Endothelial cell of umbilical vein (primary cell): ENCODE measurements at regions not wholly inside any gene's neighbourhood (a gene's known extent, or its start where the extent isn't known, plus 50 kb on each side); places are given as distances from the start of the nearest gene placed in this dataset.

Experiments used
- BruUV-seq: library from RNA; stranded (reverse); fragments of 400-500 nt; replicated peaks from 2 replicates; lab custom pipeline; 2021; lab: Mats Ljungman, UMichigan
- CTCF ChIA-PET: fragments of 300-600, 350-600 bp; sonication (Branson Sonifier 250); formaldehyde crosslinking; loops from one replicate; lab custom pipeline; 2021; ENCODE audit warnings: antibody characterized with exemption, inconsistent platforms; lab: Charles Lee
- POLR2A ChIA-PET: fragments of 300-600, 350-600 bp; sonication (Branson Sonifier 250); formaldehyde crosslinking; loops from one replicate; lab custom pipeline; 2021; ENCODE audit warnings: antibody characterized with exemption, inconsistent platforms; lab: Charles Lee
- DNase-seq: peaks from one replicate; pipeline ENCODE4 v3.0.0-alpha.2; 2011; ENCODE audit warnings: low read depth, low spot score
- FAIRE-seq: peaks from 2 replicates; lab custom pipeline; 2011; peaks lifted over from hg19 to GRCh38; lab: Jason Lieb, UNC
- H2AFZ ChIP-seq: 2 replicates; pipeline ENCODE4 v1.6.0; 2012; ENCODE audit warnings: low read depth, low read length, control low read depth, inconsistent platforms
- H3K27ac ChIP-seq: 2 replicates; pipeline ENCODE4 v1.5.1; 2011; ENCODE audit warnings: low read depth, mild to moderate bottlenecking, control low read depth, low read length, moderate library complexity; ENCODE audit not compliant: insufficient read depth
- H3K27me3 ChIP-seq, 2 experiments: 2 replicates each; pipeline versions ENCODE4 v1.6.0 to v1.6.1; 2011; ENCODE audit warnings: low read length in 2 of 2, mixed read lengths in 1 of 2; ENCODE audit not compliant: control insufficient read depth in 2 of 2, insufficient read depth in 2 of 2
- H3K36me3 ChIP-seq, 2 experiments: 2 replicates in 1 of 2; 3 replicates in 1 of 2; pipeline ENCODE4 v1.5.1; 2011; ENCODE audit warnings: low read length in 2 of 2, mild to moderate bottlenecking in 1 of 2, moderate library complexity in 1 of 2; ENCODE audit not compliant: control insufficient read depth in 2 of 2, insufficient read depth in 2 of 2; ENCODE audit errors: extremely low read depth in 1 of 2
- H3K4me1 ChIP-seq: 3 replicates; pipeline ENCODE4 v1.5.1; 2011; ENCODE audit warnings: mild to moderate bottlenecking, low read length; ENCODE audit not compliant: control insufficient read depth, insufficient read depth; ENCODE audit errors: extremely low read depth
- H3K4me2 ChIP-seq: 2 replicates; pipeline ENCODE4 v1.6.1; 2011; ENCODE audit warnings: low read length, control low read depth, mixed read lengths; ENCODE audit not compliant: insufficient read depth
- H3K4me3 ChIP-seq, 3 experiments: fragments of 200-600 bp in 1 of 3; sonication (generic), shearing (Covaris generic) in 1 of 3; replicated peaks in 1 of 3; 2 replicates each; pipeline ENCODE4 v1.5.1; 2011 to 2016; ENCODE audit warnings: control low read depth in 3 of 3, low read length in 3 of 3, mild to moderate bottlenecking in 2 of 3, inconsistent platforms in 1 of 3, low read depth in 1 of 3, moderate library complexity in 1 of 3; ENCODE audit not compliant: insufficient read depth in 1 of 3
- H3K79me2 ChIP-seq: 2 replicates; pipeline ENCODE4 v1.6.0; 2012; ENCODE audit warnings: low read length, inconsistent platforms; ENCODE audit not compliant: control insufficient read depth, insufficient read depth
- H3K9ac ChIP-seq: replicated peaks from 2 replicates; pipeline ENCODE3; 2011; ENCODE audit warnings: low read length, control low read depth; ENCODE audit not compliant: insufficient read depth; ENCODE audit errors: extremely low read depth
- H3K9me1 ChIP-seq: replicated peaks from 3 replicates; pipeline ENCODE4 v1.6.0; 2011; ENCODE audit warnings: mild to moderate bottlenecking, low read length; ENCODE audit not compliant: control insufficient read depth, insufficient read depth; ENCODE audit errors: extremely low read depth
- H3K9me3 ChIP-seq: replicated peaks from 2 replicates; pipeline ENCODE4 v1.5.1; 2012; ENCODE audit warnings: low read length, inconsistent platforms; ENCODE audit not compliant: control insufficient read depth, insufficient read depth
- H4K20me1 ChIP-seq: replicated peaks from 2 replicates; pipeline ENCODE3; 2011; ENCODE audit warnings: mild to moderate bottlenecking, low read length; ENCODE audit not compliant: control insufficient read depth, insufficient read depth; ENCODE audit errors: extremely low read depth
- CTCF ChIP-seq, 2 donors: IDR thresholded peaks; 1 replicate in 1 of 2; 2 replicates in 1 of 2; pipeline ENCODE4 v1.5.1; 2011; ENCODE audit warnings: low read length in 2 of 2, mild to moderate bottlenecking in 2 of 2, moderate library complexity in 2 of 2, control low read depth in 1 of 2, inconsistent platforms in 1 of 2, low read depth in 1 of 2; ENCODE audit not compliant: insufficient read depth in 1 of 2; ENCODE audit errors: extremely low read depth in 1 of 2
- EZH2 ChIP-seq: IDR thresholded peaks from 2 replicates; pipeline ENCODE4 v1.6.1; 2012; ENCODE audit warnings: borderline replicate concordance, low read depth, mild to moderate bottlenecking, moderate library complexity, low read length, inconsistent platforms; ENCODE audit not compliant: severe bottlenecking
- FOS ChIP-seq: IDR thresholded peaks from 2 replicates; pipeline ENCODE4 v1.6.1; 2011; ENCODE audit warnings: mild to moderate bottlenecking, low read length, moderate library complexity, borderline replicate concordance; ENCODE audit not compliant: insufficient read depth
- GATA2 ChIP-seq: IDR thresholded peaks from 2 replicates; pipeline ENCODE4 v1.7.0; 2011; ENCODE audit warnings: low read depth, mild to moderate bottlenecking, moderate library complexity, mixed read lengths, low read length; ENCODE audit not compliant: insufficient read length, insufficient read depth
- JUN ChIP-seq: IDR thresholded peaks from 2 replicates; pipeline ENCODE4 v1.6.1; 2011; ENCODE audit warnings: borderline replicate concordance, low read depth; ENCODE audit not compliant: insufficient read length, insufficient read depth
- MAX ChIP-seq: IDR thresholded peaks from 2 replicates; pipeline ENCODE4 v1.6.1; 2011; ENCODE audit not compliant: insufficient read depth, insufficient read length
- MYC ChIP-seq: IDR thresholded peaks from one replicate; pipeline ENCODE4 v1.6.1; 2011; ENCODE audit warnings: mild to moderate bottlenecking, low read depth, low read length
- POLR2A ChIP-seq: IDR thresholded peaks from 2 replicates; pipeline ENCODE4 v1.6.1; 2012; ENCODE audit warnings: low read depth, mild to moderate bottlenecking, control low read depth, low read length
- POLR2AphosphoS5 ChIP-seq: IDR thresholded peaks from 2 replicates; pipeline ENCODE4 v1.6.1; 2012; ENCODE audit warnings: low read depth, mild to moderate bottlenecking, control low read depth, low read length, moderate library complexity; ENCODE audit not compliant: insufficient read depth
- dilution Hi-C: fragments of 300-500 bp; cut with MboI; formaldehyde crosslinking; loops from one replicate; pipeline ENCODE4 v1.15.0; 2019; ENCODE audit warnings: low sequenced_read_pairs; ENCODE audit not compliant: extremely low pct_ligation_motif_present
- intact Hi-C: fragments of 100-400 bp; cut with micrococcal nuclease; formaldehyde crosslinking; loops from one replicate; pipeline ENCODE4 v1.10.0; 2022

- dilution Hi-C loops (no loop called here), intact Hi-C loops (no loop called here)
- no peaks in the 10 kb centered on the region for H3K9me1 ChIP-seq
- DNase-seq = no peak
- no peaks in the 10 kb centered on the region for H4K20me1 ChIP-seq
- no peak overlapping the region for H3K4me3 ChIP-seq
- H3K27ac ChIP-seq = no peak overlapping the region
- H3K9ac ChIP-seq = no peak overlapping the region
- no peaks in the 10 kb centered on the region for H3K27me3 ChIP-seq
- no peak overlapping the region for H3K4me2 ChIP-seq
- H3K36me3 ChIP-seq = no peaks in the 10 kb centered on the region
- H3K4me1 ChIP-seq = no peaks in the 10 kb centered on the region
- ChIA-PET CTCF (no interaction called here), POLR2A (no interaction called here)
- H2AFZ ChIP-seq = no peak overlapping the region
- no TSS peak for BruUV-seq
- no peaks in the 10 kb centered on the region for H3K9me3 ChIP-seq
- no peak for FAIRE-seq
- no peak for TF ChIP-seq MAX
- TF ChIP-seq GATA2 = no peak
- no peak for TF ChIP-seq POLR2A
- no peak for TF ChIP-seq CTCF (IDR thresholded peaks at IDR 0.05; ENCODE audit: extremely low read depth in 1 of 2, insufficient read depth in 1 of 2, low read depth in 1 of 2, low read length in 2 of 2)
- TF ChIP-seq JUN = no peak
- no peak for TF ChIP-seq FOS
- no peak for TF ChIP-seq MYC
- no peak for TF ChIP-seq EZH2
- no peak for TF ChIP-seq POLR2AphosphoS5
- H3K79me2 ChIP-seq = no peaks in the 10 kb centered on the region
Measured at GRCh38 chr5:153938191-153938842, 100.4 kb downstream of the FAM114A2 start.
